ENCODE measurements at regions not wholly inside any gene's neighbourhood (a gene's known extent, or its start where the extent isn't known, plus 50 kb on each side); places are given as distances from the start of the nearest gene placed in this dataset.

- Histone ChIP-seq H3K14ac (ENCODE audit: insufficient read length) (no peak overlapping the region), H4K91ac (replicated peaks; ENCODE audit: insufficient read length, low read length) (no peak overlapping the region)
Measured at GRCh38 chr1:818618-819291, 105.0 kb upstream of the SAMD11 start.

More at GRCh38 chr1:818618-819291, 105.0 kb upstream of the SAMD11 start:
- H3K4me3 ChIP-seq (ENCODE audit: extremely low read depth in 1 of 4, insufficient read depth in 2 of 4, low read depth in 3 of 4, low read length in 4 of 4): no peak overlapping the region
- H3K27me3 ChIP-seq (replicated peaks in 1 of 4; ENCODE audit: control insufficient read depth in 3 of 4, extremely low read depth in 1 of 4, insufficient read depth in 3 of 4, low read length in 3 of 4): no peaks in the 10 kb centered on the region
- no peaks in the 10 kb centered on the region for H3K4me1 ChIP-seq (replicated peaks in 1 of 4; ENCODE audit: control insufficient read depth in 3 of 4, insufficient read depth in 4 of 4, low read length in 3 of 4)
- no peaks in the 10 kb centered on the region for H3K36me3 ChIP-seq (ENCODE audit: control insufficient read depth in 2 of 4, insufficient read depth in 4 of 4, low read length in 3 of 4)
- H3K4ac ChIP-seq (replicated peaks; ENCODE audit: insufficient read length, low read depth, low read length): no peak overlapping the region
- 82% methylated on average over 13 of the region's 13 CpGs; no CpG with 5 or more reads in 1 of the 2 experiments for WGBS, 2 experiments (ENCODE audit: extremely low coverage in 1 of 2, insufficient coverage in 1 of 2, insufficient read length in 1 of 2, insufficient replicate concordance in 2 of 2, low coverage in 1 of 2, low lambda C conversion rate in 2 of 2, missing lambda C conversion rate in 1 of 2)
- H3K56ac ChIP-seq (replicated peaks; ENCODE audit: insufficient read length, low read depth, low read length): no peak overlapping the region
- no peak overlapping the region for H2BK120ac ChIP-seq (replicated peaks; ENCODE audit: low read depth, low read length)
- H2BK12ac ChIP-seq (ENCODE audit: low read depth, low read length): no peak overlapping the region
- H3K79me1 ChIP-seq (ENCODE audit: low read depth, low read length): peaks cover 7% of the 10 kb centered on the region; the same call in 1 of the 2 replicates
- peaks cover 0 to 8% of the 10 kb centered on the region in 2 experiments for H4K20me1 ChIP-seq (replicated peaks in 1 of 2; ENCODE audit: control insufficient read depth in 1 of 2, insufficient read depth in 2 of 2, low read length in 2 of 2)
- no peak overlapping the region for H3K9ac ChIP-seq (replicated peaks in 1 of 4; ENCODE audit: extremely low read depth in 1 of 4, low read depth in 3 of 4, low read length in 3 of 4)
- H3K18ac ChIP-seq (ENCODE audit: extremely low read depth, low read length): no peak overlapping the region
- no peak overlapping the region for H2BK5ac ChIP-seq (ENCODE audit: low read depth, low read length)
- no peak for TF ChIP-seq MAX (IDR thresholded peaks at IDR 0.05)
- TF ChIP-seq TAF7 (optimal IDR thresholded peaks at IDR 0.05; ENCODE audit: borderline replicate concordance, low read depth, low read length): no peak
- TF ChIP-seq POLR2A (IDR thresholded peaks at IDR 0.05; ENCODE audit: control extremely low read depth in 1 of 2, low read depth in 2 of 2, low read length in 2 of 2): no peak
- no peak for TF ChIP-seq SIRT6 (IDR thresholded peaks at IDR 0.05; ENCODE audit: low read length)
- no peak for TF ChIP-seq USF2 (IDR thresholded peaks at IDR 0.05; ENCODE audit: low read length)
- H3K23me2 ChIP-seq (ENCODE audit: low read depth, low read length): no peaks in the 10 kb centered on the region
- FAIRE-seq (no peak), DNase-seq (ENCODE audit: low read depth in 1 of 2, low spot score in 2 of 2) (no peak)
- no peak overlapping the region for H3K23ac ChIP-seq (ENCODE audit: insufficient read length)
- H3K27ac ChIP-seq (ENCODE audit: low read depth, low read length): no peak overlapping the region
- H3K79me2 ChIP-seq (ENCODE audit: control insufficient read depth in 1 of 2, insufficient read depth in 2 of 2, low read length in 2 of 2): no peaks in the 10 kb centered on the region
- H2BK20ac ChIP-seq (ENCODE audit: low read length): no peak overlapping the region
- H2BK15ac ChIP-seq (ENCODE audit: low read length): no peak overlapping the region
- ChIA-PET CTCF (ENCODE audit: partially characterized antibody) (no interaction called here), POLR2A (ENCODE audit: partially characterized antibody) (no interaction called here)
- H2AK5ac ChIP-seq (ENCODE audit: low read depth, low read length): no peak overlapping the region
- no peak overlapping the region for H4K5ac ChIP-seq (ENCODE audit: insufficient read length, low read depth, low read length)
- H3K9me3 ChIP-seq (ENCODE audit: insufficient read depth in 2 of 2, low read depth in 1 of 2, low read length in 1 of 2): no peaks in the 10 kb centered on the region
- no peak overlapping the region for H2AFZ ChIP-seq (ENCODE audit: low read length)
- no peak overlapping the region for H3K4me2 ChIP-seq (ENCODE audit: insufficient read depth in 1 of 2, low read depth in 2 of 2, low read length in 2 of 2)
- no peak overlapping the region for H4K8ac ChIP-seq (ENCODE audit: extremely low read depth, insufficient read depth, low read length)

Data from H1 (cell line).